Fibroblast of gingiva (primary cell): ENCODE measurements at regions not wholly inside any gene's neighbourhood (a gene's known extent, or its start where the extent isn't known, plus 50 kb on each side); places are given as distances from the start of the nearest gene placed in this dataset.

ENCODE experiments used
- DNase-seq: peaks from one replicate; pipeline ENCODE4 v3.0.0-alpha.2; 2011; ENCODE audit warnings: low read depth

DNA sequence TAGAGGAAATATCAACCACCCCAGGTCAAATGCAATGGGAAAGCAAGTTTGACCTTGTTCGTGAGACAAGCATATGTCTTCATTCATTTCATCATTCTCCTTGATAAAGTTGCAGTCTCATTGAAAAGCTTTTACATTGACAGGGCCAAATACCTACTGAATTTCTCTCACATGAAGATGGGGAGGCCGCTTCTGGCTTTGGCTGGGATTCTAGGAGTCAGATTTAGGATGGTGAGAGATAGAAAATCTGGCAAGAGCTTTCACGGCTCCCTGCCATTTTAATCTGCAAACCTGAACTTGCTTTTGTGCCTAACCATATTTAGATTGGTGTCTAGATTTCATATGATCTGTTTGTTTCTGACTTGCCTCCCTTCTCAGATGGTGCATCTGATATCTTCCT lies 88.0 kb downstream of the TMEM100 start:
- DNase-seq = no peak

DNA sequence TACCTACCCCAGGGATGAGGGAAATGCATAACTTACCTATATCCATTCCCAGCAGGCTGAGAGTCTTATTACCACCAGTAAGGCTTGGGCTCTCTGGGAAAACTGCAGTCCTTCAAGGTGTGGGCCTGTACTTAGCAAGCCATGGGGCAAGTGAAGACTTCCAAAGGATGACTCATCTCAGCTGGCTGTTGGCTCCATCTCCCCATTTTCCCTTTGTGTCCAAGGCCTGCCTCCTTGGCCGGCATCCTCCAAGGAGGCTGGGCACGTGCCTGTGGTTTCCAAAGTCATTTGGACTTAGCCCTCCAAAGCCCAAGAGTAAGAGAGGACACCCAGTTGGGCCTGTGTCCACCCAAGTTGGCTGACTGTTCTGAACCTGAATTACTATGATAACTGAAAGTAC lies 89.8 kb downstream of the TMEM100 start:
- peak; percentile 49 for DNase-seq

DNA sequence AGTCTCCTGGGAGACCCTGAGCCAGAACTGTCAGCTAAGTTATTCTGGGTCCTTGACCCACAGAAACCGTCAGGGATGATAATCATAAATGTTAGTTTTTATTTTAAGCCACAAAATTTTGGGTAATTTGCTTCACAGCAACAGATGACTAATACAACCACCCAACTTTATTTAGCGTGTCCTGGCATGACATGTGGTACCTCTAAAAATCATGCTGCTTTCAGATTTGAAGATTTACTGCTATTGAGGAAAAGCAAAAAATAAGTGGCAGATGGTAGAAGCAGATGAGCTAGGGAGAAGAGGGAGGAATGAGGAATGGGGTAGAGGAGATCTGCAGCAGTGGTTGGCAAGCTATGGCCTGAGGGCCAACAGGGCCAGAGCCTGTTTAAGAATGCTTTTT lies 90.4 kb downstream of the TMEM100 start:
- no peak for DNase-seq

DNA sequence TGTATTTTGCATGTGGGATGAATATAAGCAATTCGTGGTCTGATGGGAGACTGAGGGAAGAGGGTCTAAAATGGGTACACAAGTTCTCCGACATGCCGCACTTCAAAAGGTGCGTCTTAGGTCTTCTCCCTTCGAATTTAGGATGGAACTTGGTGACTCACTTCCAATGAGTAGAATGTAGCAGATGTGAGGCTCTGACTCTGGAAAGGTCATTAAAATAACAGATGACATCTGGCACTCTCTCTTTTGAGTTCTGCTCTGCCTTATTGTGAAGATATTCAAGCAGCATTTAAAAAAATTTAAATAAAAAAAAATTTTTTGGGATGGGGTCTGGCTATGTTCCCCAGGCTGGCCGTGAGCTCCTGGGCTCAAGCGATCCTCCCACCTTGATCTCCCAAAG lies 92.7 kb downstream of the TMEM100 start:
- no peak for DNase-seq

DNA sequence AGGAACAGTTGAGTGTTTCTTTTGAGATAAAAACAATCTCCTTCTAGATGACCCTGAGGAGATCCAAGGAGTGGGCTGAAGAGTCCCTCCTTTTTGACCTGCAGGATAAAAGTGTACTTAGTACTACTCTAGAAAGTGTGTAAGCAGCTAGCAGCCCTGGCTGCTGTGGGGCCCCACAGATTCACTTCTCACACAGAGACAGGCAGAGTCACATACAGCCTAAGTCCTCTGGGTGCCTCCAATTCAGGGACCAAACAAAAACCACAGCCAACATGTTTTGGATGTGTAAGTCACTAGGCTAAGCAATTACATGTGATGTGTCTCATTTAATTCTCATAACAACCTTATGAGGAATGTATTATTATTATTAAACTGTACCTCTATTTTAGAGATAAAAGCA lies 97.1 kb downstream of the TMEM100 start:
- DNase-seq = no peak

DNA sequence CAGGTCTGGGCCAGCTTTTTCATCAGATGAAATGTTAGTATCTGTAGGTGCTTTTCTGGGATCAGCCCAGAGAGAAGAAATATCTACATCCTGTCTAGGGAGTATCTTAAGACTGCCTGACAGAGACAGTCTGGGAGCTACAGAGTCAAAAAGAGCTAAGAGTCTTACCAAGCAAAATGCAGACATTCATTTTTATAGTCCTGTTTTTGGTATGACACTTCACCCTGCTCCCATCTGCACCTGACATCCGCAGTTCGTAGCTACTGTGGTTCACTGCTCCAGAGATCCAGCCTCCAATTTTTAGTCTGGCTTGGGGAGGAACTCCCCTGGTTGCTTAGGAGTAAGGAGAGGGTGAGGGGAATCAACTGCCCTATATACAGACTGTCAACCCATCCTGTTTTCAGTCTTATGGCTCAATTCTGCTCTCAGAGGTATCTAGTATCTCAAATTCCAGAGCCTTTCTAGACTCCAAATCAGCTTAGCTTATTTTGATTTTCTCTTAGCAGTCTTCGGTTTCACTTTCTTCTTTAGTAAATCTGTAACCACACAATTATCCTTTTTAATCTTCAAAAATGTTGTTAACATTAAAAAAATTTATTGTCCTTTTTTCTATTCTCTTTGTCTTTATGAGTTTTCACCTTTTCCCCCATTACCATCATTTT lies 97.8 kb downstream of the TMEM100 start:
- no peak for DNase-seq

DNA sequence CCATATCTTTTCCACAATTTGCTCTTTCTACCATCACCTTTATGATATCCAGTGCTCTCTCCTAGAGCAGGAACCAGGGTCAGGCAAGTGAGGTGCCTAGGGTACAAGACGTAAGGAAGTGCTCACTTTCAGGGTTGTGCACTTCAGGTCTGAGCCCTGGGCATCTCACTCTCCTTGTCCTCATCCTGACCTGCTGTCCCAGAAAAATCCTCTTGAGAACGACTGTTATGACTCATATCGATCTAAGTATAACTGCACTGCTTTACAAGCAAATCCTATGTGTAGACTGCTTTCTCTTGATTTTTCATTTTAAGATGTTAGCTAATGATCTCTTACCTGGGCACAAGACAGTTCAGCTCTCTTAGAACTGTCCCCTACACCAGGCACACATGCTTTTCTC lies 100.1 kb downstream of the TMEM100 start:
- no peak for DNase-seq

DNA sequence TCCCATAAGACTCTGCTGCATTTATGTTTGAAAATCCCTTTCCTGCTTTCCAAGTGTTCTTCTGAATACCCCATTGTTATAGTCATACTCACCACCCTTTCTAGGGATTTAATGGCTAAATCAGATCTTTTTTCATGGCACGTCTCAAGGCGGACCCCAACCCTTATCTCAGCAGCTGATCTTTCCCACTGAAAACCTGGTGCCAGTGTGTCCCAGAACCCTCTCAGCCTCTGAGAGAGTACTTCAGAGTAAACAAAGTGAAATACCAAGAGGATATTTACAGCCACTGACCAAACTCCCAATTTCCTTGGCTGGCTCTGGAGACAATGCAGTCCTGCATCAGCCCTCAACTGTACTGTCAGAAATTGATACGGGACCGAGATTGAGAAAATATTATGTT lies 101.7 kb downstream of the TMEM100 start:
- no peak for DNase-seq

DNA sequence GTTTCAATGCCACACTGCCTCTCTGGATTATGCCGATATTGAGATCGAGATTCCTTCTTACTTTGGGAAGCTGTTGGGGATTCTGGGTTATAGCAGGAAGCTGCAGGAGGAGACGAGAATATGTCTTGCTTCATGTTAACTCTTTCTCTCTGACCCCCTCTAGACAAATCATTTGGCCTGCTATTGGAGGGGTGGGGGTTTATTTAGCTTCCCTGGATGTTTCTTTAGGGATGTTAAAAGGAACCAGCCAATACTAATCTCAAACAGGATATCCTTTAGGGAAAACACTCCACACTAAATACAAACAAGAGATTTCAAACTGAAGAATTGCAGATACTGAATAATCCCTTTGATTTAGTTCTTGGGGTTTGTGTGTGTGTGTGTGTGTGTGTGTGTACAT lies 102.6 kb downstream of the TMEM100 start:
- DNase-seq = no peak

DNA sequence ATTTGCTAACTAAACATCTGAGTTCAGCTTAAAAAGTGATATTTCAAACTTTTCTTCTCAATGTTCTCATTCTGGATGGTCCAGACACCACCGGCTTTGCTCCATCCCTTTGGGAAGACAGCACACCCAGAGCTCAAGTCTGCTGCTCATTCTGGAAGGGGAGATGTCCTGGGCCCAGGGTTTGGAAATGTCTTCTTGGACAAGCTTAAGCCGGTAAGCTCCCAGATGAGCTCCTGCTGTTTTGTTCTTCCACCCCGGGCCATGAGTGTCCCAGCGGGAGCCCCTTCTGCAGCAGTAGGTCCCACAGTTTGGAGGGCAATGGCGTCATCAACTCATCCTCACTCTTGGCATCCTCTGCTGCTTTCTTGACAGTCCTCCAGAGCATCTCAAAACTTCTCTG lies 105.2 kb downstream of the TMEM100 start:
- DNase-seq = no peak

DNA sequence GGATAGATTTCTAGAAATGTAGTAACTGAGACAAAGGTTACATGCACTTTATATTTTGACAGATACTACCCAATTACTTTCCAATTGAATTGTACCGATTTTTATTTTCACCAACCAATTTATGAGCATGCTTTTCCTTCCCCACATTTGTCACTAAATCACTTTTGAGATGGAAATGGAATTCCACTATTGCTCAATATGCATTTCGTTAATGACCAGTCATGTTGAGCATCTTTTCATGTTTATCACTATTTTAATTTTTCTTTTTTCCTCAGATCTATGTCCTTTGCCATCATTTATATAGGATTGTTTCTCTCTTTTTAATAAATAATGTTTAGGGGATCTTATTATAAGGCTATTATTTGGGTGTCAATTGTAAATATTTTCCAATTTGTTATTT lies 102.8 kb upstream of the SMIM36 start:
- DNase-seq = no peak

DNA sequence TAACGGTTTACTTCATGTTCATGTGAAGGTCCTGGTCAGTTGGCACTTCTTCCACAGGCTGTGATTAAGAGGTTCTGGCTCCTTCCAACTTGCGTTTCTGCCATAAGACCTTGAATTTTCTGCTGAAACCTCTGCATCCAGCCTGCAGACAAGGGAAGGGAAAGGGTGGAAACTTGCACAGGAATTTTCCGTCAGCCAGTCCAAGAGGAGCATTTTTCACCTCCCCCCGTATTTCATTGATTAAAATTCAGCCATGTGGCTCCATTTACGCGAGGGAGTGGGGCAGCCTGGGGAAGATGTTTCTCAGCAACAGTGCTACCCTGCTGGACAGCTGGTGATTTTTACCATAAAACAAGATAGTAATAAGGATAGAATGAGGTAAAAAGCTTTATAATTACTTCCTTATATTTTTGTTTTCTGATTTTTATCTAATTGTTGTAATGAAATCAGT lies 101.5 kb upstream of the SMIM36 start:
- peak; percentile 87 for DNase-seq

DNA sequence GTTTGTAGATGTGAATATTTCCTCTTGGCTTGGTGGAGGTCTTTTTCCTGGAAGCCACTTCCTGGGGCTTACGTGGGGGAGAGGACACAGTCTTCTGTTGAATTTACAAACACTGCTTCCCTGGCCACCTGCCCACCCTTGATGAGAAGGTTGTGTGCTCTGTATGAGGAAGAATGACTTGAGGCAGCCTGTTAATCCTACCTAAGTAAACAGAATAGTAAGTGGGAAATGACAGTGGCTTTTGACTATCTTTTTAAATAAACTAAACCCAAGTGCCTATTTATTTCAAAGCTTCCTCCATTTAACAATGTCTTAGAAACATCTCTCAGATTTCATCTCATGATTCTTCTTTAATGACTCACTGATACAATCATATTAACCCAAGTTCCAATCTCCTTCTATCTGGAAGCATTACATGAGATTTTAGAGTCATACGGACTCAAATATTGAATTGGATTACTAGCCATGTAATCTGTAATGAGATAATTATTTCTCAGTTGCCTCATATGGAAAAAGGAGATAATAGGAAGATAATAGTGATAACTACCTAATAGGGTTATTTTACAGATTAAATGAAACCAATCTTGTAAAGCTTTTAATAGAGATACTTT lies 96.6 kb upstream of the SMIM36 start:
- DNase-seq = peak; percentile 60

DNA sequence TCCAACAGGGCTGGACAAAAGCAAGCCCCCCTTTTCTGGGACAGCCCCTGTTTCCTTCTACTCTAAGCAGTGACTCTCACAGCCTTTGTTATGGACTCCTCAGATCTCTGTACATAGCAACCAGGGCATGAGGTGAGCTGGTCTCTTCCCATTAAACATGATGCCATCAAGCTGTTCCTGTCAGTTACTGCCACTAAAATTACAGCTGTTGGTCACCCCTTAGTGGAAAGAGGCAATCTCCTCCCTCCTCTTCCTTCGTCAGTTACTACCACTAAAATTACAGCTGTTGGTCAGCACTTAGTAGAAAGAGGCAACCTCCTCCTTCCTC lies 95.2 kb upstream of the SMIM36 start:
- DNase-seq = no peak

DNA sequence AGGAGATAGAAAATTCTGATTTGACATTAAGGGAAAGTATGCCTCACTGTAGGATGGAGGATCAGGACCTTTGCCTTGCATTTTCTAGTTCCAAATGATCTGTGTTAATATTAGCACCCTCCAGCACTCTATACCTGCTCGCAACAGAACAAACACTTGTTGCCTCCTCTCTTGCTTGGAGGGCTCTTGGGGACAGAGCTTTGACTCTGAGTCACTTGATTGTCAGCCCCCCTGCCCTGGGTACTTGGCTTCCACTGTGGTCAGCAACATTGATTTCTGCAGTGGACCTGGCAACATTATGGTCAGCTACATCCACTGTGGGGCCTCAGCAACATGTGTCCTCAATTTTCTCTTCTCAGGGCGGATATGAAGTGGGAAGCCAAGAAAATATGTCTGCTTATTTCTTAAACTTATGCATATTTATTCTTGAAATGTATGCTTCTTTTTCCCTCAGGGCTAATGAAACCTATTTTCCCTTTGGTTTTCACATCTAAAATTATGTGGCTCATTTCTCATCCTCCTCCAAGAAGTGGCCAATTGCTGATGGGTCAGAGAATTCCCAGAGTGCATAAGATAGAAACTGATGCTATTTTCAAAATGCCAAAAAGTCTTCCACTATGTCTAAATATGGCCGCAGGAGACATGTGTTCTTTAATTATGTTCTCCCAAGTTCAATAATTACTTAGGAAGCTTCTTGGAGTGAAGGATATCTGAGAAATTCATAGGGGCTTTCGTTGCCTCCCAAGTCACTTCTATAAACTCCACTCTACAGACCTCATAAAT lies 94.6 kb upstream of the SMIM36 start:
- no peak for DNase-seq

DNA sequence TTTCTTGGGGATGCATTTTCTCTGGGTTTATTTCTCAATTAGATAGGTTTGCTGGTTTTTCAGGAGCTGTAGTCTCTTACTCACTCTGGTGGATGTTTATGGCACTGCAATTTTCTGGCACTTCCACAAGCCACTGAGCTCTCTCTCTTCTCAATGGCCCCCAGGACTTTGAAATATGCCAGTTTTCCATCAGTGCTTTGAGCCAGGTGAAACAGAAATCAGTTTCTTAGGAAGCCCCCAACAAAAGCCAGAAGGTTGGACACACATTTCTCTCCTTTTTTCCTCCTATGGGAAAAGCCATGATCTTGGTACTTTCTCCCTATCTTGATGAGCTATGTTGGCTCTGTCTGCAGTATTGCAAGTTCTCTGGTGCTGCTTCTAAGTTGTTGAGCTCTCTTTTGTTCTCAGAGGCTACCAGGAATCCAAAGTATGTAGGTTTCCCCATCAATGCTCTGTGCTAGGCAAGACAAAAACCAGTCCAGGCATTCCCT lies 90.7 kb upstream of the SMIM36 start:
- peak; percentile 57 for DNase-seq

DNA sequence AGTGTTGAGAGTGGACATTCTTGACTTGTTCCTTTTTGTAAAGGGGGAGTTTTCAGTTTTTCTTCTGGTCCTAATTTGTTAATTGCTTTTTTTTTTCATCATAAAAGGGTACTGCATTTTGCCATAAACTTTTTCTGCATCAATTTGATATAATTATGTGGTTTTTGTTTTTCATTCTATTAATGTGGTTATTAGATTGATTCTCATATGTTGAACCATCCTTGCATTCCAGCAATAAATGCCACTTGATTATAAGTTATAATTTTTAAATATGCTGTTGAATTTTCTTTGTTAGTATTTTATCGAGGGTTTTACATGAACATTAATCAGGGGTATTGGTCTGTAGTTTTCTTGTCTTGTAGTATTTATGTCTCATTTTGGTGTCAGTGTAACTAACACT lies 87.2 kb upstream of the SMIM36 start:
- DNase-seq = no peak

DNA sequence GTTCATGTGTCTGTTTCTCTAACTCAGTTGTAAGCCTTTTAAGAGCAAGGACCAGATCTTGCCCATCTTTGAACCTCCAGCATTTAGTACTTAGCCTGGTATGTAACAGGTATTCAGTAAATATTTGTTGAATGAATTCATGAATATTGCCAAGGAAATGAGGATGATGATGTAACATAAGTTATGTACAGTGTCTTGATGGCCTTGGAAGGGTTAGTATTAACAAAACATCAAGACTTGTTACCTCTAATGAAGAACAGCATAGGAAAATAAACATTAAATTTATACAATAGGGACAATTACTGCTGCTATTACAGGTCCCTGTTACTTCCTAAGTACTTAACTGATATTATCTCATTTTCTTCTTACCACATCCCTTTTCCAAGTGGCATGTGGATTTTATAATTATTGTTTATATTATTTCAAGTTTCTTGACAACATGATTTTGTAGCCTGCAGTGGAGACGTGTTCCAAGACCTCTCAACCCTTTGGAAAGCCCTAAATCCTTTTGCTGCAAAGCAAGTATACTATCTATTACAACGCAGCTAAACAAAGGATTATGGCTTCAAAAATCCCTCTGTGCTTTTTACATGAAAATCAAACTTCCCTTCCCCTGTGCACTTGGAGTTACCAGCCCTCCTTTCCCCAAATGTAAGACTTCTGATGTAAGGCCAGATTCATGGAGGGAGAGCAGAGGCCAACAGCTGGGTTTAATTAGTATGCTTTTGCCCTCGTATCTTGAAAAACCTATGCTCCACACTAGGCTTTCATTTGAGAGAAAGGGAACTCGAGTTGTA lies 77.4 kb upstream of the SMIM36 start:
- DNase-seq = peak; percentile 83

DNA sequence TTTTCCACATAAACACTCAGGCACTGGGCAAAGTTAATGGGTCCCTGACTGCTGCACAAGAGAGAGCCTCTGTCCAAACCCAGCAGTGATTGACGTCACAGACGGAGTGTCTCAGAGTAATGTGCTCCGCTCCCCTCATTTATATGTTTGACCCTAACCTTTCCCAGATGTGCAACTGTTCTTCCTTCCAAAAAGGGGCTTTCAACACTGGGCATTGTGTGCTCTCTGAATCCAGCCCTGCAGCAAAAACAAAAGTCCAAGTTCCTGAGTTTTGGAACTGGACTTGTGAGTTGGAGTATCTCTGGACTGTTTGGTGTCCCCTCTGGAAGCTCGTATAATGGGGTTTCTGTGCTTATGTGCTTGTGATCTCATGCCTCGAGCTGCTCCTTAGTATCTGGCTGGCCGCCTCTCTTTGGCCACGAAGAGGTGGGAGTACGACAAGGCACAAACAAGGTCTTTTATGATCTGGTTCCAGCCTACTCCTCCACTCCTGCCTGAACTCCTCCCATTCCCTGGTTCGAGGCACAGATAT lies 76.4 kb upstream of the SMIM36 start:
- peak; percentile 82 for DNase-seq

DNA sequence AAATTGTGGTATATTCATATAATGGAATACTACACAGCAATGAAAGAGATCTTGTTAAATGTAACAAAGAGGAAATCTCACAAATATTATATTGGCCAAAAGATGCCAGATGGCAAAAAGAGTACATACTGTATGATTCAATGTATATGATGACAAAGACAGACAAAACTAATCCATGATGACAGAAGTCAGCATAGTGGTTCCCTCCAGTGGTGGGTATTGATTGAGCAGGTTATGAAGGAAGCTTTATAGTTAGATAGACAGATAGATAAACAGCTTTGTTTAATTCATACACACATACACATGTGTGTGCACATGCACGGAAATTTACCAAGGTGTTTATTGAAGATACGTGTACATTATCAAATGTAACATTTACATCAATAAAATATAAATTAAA lies 74.4 kb upstream of the SMIM36 start:
- no peak for DNase-seq

DNA sequence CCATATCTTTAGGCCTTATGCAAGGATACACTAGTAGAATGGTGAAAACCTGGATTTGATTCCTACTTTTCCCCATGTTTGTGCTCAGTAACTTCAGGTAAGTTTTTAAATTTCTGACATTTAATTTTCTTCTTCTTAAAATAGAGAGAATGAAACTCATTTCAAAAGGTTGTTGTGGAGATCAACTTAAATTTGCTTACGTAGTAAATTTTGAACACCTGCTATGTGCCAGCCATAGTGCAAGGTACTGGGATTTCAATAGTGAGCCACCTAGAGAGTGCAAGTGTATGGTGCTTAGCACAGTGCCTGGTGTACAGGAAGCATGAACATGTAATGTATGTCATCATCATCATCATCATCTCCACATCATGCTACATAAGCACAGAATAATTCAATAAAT lies 73.6 kb upstream of the SMIM36 start:
- DNase-seq = no peak

DNA sequence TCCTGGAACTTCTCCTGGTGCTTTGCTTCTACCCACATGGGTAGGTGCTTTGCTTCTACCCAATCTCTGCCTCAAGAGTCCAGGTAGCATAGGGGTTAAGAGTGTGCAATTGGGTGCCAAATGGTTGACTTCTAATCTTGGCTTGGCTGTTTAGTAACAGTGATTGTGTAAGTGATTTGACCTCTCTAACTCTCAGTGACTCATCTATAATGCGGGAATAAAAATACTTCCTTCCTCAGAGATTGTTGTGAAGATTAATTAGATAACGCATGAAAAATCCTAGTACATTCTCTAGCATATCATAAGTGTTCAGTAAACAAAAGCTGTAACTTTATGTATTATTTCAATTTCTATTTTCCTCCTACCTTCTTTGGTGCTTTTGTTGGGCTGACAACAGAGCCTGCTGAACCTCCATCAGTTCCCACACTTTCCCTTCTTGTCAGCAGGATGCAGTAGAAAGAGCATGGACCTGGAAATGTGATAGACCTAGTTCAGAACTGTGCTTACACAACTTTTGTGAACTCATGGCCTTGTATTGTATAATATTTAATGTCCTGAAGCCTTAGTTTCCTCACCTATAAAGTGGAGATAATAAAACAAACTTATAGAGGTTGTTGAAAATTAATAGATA lies 72.9 kb upstream of the SMIM36 start:
- no peak for DNase-seq
